HG03442 (cell line): ENCODE measurements at regions not wholly inside any gene's neighbourhood (a gene's known extent, or its start where the extent isn't known, plus 50 kb on each side); places are given as distances from the start of the nearest gene placed in this dataset.

ENCODE experiments used
- ATAC-seq: cut with Tn5 transposase; IDR thresholded peaks from one replicate; pipeline ENCODE4 v1.9.1; 2021; ENCODE audit warnings: mild to moderate bottlenecking, moderate library complexity; ENCODE audit not compliant: unreplicated experiment

- no peak for ATAC-seq
Observed at GRCh38 chr20:7379621-7380220, 560.5 kb downstream of the HAO1 start.

GRCh38 chr20:7383216-7383615, 557.0 kb downstream of the HAO1 start:
- no peak for ATAC-seq

GRCh38 chr20:7387638-7388193, 552.5 kb downstream of the HAO1 start:
- no peak for ATAC-seq

- ATAC-seq: no peak
Observed at GRCh38 chr20:7389216-7389615, 551.0 kb downstream of the HAO1 start.

GRCh38 chr20:7392542-7393206, 547.6 kb downstream of the HAO1 start:
- no peak for ATAC-seq

- ATAC-seq: no peak
Observed at GRCh38 chr20:7399114-7399513, 541.1 kb downstream of the HAO1 start.

GRCh38 chr20:7399575-7399974, 540.7 kb downstream of the HAO1 start:
- ATAC-seq: no peak

GRCh38 chr20:7406671-7407070, 533.6 kb downstream of the HAO1 start:
- ATAC-seq: no peak

GRCh38 chr20:7410150-7410549, 530.1 kb downstream of the HAO1 start:
- ATAC-seq: no peak

GRCh38 chr20:7411075-7411474, 529.2 kb downstream of the HAO1 start:
- ATAC-seq: no peak

GRCh38 chr20:7415427-7415826, 524.8 kb downstream of the HAO1 start:
- ATAC-seq: no peak

GRCh38 chr20:7416382-7416781, 523.9 kb downstream of the HAO1 start:
- no peak for ATAC-seq

- ATAC-seq: no peak
Observed at GRCh38 chr20:7420345-7420744, 519.9 kb downstream of the HAO1 start.

- ATAC-seq: no peak
Observed at GRCh38 chr20:7426890-7427496, 513.3 kb downstream of the HAO1 start.

GRCh38 chr20:7428946-7429345, 511.3 kb downstream of the HAO1 start:
- no peak for ATAC-seq

- ATAC-seq: no peak
Observed at GRCh38 chr20:7432612-7433011, 507.6 kb downstream of the HAO1 start.

- ATAC-seq: no peak
Observed at GRCh38 chr20:7437311-7437710, 502.9 kb downstream of the HAO1 start.

- no peak for ATAC-seq
Observed at GRCh38 chr20:7449269-7449668, 491.0 kb downstream of the HAO1 start.

- no peak for ATAC-seq
Observed at GRCh38 chr20:7452890-7453289, 487.4 kb downstream of the HAO1 start.

- ATAC-seq: no peak
Observed at GRCh38 chr20:7454047-7454446, 486.2 kb downstream of the HAO1 start.

- no peak for ATAC-seq
Observed at GRCh38 chr20:7458459-7458858, 481.8 kb downstream of the HAO1 start.

- no peak for ATAC-seq
Observed at GRCh38 chr20:7459083-7459482, 481.2 kb downstream of the HAO1 start.
